Muscle of back (tissue), 3 donors: ENCODE measurements at regions not wholly inside any gene's neighbourhood (a gene's known extent, or its start where the extent isn't known, plus 50 kb on each side); places are given as distances from the start of the nearest gene placed in this dataset.

Experiments
- DNase-seq, 3 donors: peaks; one replicate each; pipeline versions ENCODE4 v3.0.0 to v3.0.0-alpha.2; 2013

GRCh38 chr13:112246731-112247470 lies 129.3 kb upstream of the SPACA7 start:
- no peak for DNase-seq

- no peak for DNase-seq
These were observed 128.4 kb upstream of the SPACA7 start for GRCh38 chr13:112247471-112248405.

GRCh38 chr13:112248406-112248760 lies 127.8 kb upstream of the SPACA7 start:
- DNase-seq, result no peak

GRCh38 chr13:112248862-112249592 lies 127.1 kb upstream of the SPACA7 start:
- peak in 1 of 3 donors; percentile 11 for DNase-seq

GRCh38 chr13:112249644-112250610 lies 126.2 kb upstream of the SPACA7 start:
- DNase-seq, result no peak

- no peak for DNase-seq
These were observed 125.2 kb upstream of the SPACA7 start for GRCh38 chr13:112250788-112251445.

DNA sequence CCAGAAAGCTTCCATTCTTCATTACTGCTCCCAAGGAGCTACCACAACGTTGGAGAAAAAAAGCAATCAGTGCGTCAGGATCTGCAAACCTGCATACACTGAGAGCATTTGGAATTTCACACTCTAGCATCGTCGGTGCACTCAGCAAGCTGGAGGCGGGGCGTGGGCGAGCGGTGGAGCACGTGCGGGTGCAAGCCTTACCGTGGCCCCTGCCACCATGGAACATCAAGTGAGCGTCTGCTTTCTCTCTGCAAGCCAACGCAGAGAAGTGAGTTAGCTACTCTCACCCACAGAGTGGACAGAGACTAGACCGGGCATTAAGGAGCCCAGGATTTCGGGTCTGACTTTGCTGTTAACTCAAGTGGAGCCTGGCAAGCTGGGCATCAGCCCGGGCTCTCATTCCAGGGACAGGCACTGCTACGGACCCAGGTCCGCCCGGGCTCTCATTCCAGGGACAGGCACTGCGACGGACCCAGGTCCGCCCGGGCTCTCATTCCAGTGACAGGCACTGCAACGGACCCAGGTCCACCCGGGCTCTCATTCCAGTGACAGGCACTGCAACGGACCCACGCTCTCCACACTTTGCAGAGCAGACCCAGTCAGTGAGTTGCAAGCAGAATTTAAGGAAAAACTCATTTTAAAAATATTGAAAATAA lies 124.1 kb upstream of the SPACA7 start:
- no peak for DNase-seq

GRCh38 chr13:112252804-112253590 lies 123.2 kb upstream of the SPACA7 start:
- DNase-seq, result no peak

GRCh38 chr13:112253631-112254030 lies 122.5 kb upstream of the SPACA7 start:
- no peak for DNase-seq

GRCh38 chr13:112254061-112254818 lies 121.9 kb upstream of the SPACA7 start:
- no peak for DNase-seq

GRCh38 chr13:112254900-112255299 lies 121.3 kb upstream of the SPACA7 start:
- no peak for DNase-seq

DNA sequence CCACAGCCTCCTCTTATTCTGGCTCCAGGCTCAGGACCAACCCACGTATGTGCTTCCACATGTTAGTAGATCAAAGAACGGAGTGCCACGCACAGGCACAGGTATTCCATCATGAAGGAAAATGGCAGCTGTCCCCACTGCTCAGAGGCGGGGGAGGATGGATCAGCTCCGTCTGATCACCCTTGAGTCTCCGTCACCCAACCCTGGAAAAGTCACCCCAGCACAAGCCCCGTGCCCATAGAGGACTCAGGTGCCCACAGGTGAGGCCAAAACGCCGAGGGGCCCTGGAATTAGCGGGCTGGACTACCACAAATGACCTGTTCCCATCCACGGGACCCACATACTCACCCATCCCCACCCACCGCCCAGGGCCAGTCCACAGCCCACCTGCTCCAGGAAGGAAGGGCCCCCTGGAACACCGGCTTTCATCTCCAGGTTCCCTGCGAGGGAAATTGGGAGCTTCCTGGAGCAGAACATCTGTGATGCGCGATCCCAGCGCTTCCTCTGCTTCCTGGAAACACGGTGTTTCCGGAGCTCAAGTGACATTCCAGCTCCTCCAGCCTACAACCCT lies 120.5 kb upstream of the SPACA7 start:
- DNase-seq, result no peak

GRCh38 chr13:112256716-112257494 lies 119.2 kb upstream of the SPACA7 start:
- no peak for DNase-seq

DNA sequence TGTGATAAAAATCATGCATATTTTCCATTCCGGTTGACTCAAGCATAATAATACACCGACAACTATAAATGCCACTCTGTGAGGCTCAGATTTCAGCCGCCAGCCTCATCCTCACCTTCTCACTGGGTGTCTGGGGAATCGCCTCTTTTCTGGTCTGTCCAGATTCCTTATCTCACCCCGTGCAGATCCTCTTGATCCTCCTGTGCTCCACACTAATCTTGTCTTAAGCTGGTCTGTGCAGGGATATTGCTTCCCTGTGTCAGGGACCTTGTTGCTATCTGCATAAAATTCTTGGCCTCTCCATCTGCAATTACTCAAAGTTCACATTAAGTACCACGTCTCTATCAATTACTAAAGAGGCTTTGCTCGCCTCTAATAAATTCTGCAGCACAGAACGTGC lies 116.6 kb upstream of the SPACA7 start:
- DNase-seq, result no peak

GRCh38 chr13:112260108-112261055 lies 115.8 kb upstream of the SPACA7 start:
- DNase-seq, result no peak

- no peak for DNase-seq
These were observed 114.2 kb upstream of the SPACA7 start for GRCh38 chr13:112261924-112262323.
